H1 (cell line): ENCODE measurements at regions not wholly inside any gene's neighbourhood (a gene's known extent, or its start where the extent isn't known, plus 50 kb on each side); places are given as distances from the start of the nearest gene placed in this dataset.

Source experiments
- CTCF ChIA-PET: fragments of 300-600 bp; sonication (Branson Sonifier 250); formaldehyde crosslinking; loops from one replicate; lab custom pipeline; 2021; ENCODE audit not compliant: partially characterized antibody; lab: Charles Lee
- POLR2A ChIA-PET: fragments of 300-600 bp; sonication (Branson Sonifier 250); formaldehyde crosslinking; loops from one replicate; lab custom pipeline; 2021; ENCODE audit warnings: inconsistent platforms; ENCODE audit not compliant: partially characterized antibody; lab: Charles Lee
- DNase-seq, 2 experiments: peaks; one replicate each; pipeline versions ENCODE4 v3.0.0 to v3.0.0-alpha.2; 2010 to 2022; ENCODE audit warnings: low spot score in 2 of 2, low read depth in 1 of 2, mixed read lengths in 1 of 2
- FAIRE-seq: peaks from 2 replicates; lab custom pipeline; 2011; peaks lifted over from hg19 to GRCh38; lab: Jason Lieb, UNC
- H2AFZ ChIP-seq: 2 replicates; pipeline ENCODE4 v1.8.1; 2012; ENCODE audit warnings: low read length, inconsistent platforms
- H2AK5ac ChIP-seq: 2 replicates; pipeline ENCODE4 v1.6.1; 2013; ENCODE audit warnings: low read depth, low read length
- H2BK120ac ChIP-seq: replicated peaks from 2 replicates; pipeline ENCODE3; 2013; ENCODE audit warnings: low read depth, low read length, inconsistent platforms
- H2BK12ac ChIP-seq: 2 replicates; pipeline ENCODE4 v1.6.1; 2013; ENCODE audit warnings: low read depth, low read length
- H2BK15ac ChIP-seq: 2 replicates; pipeline ENCODE4 v1.6.1; 2013; ENCODE audit warnings: low read length
- H2BK20ac ChIP-seq: 2 replicates; pipeline ENCODE4 v1.6.1; 2013; ENCODE audit warnings: low read length
- H2BK5ac ChIP-seq: 2 replicates; pipeline ENCODE4 v1.6.1; 2013; ENCODE audit warnings: low read depth, low read length
- H3K14ac ChIP-seq: 2 replicates; pipeline ENCODE4 v1.6.1; 2013; ENCODE audit warnings: inconsistent platforms; ENCODE audit not compliant: insufficient read length
- H3K18ac ChIP-seq: 2 replicates; pipeline ENCODE4 v1.6.1; 2013; ENCODE audit warnings: low read length; ENCODE audit errors: extremely low read depth
- H3K23ac ChIP-seq: 2 replicates; pipeline ENCODE4 v1.6.1; 2013; ENCODE audit warnings: inconsistent platforms; ENCODE audit not compliant: insufficient read length
- H3K23me2 ChIP-seq: 2 replicates; pipeline ENCODE4 v1.6.1; 2013; ENCODE audit warnings: low read depth, low read length
- H3K27ac ChIP-seq: 2 replicates; pipeline ENCODE4 v1.6.1; 2011; ENCODE audit warnings: low read depth, low read length, inconsistent platforms
- H3K27me3 ChIP-seq, 4 experiments: replicated peaks in 1 of 4; 1 replicate in 1 of 4; 2 replicates in 3 of 4; pipeline versions ENCODE4 v1.6.1 to v1.8.1; 2011 to 2013; ENCODE audit warnings: low read length in 3 of 4, mild to moderate bottlenecking in 3 of 4, inconsistent platforms in 2 of 4, mixed read lengths in 2 of 4, moderate library complexity in 1 of 4; ENCODE audit not compliant: control insufficient read depth in 3 of 4, insufficient read depth in 3 of 4; ENCODE audit errors: extremely low read depth in 1 of 4
- H3K36me3 ChIP-seq, 4 experiments: 2 replicates each; pipeline versions ENCODE4 v1.6.1 to v1.8.1; 2011 to 2013; ENCODE audit warnings: mild to moderate bottlenecking in 4 of 4, low read length in 3 of 4, moderate library complexity in 2 of 4, control low read depth in 1 of 4, inconsistent platforms in 1 of 4; ENCODE audit not compliant: insufficient read depth in 4 of 4, control insufficient read depth in 2 of 4
- H3K4ac ChIP-seq: replicated peaks from 2 replicates; pipeline ENCODE3; 2013; ENCODE audit warnings: low read length, low read depth, mixed read lengths, inconsistent platforms; ENCODE audit not compliant: insufficient read length
- H3K4me1 ChIP-seq, 4 experiments: replicated peaks in 1 of 4; 1 replicate in 1 of 4; 2 replicates in 3 of 4; pipeline versions ENCODE4 v1.6.1 to v1.8.1; 2011 to 2013; ENCODE audit warnings: low read length in 3 of 4, inconsistent platforms in 2 of 4, mixed read lengths in 1 of 4; ENCODE audit not compliant: insufficient read depth in 4 of 4, control insufficient read depth in 3 of 4
- H3K4me2 ChIP-seq, 2 experiments: 2 replicates each; pipeline versions ENCODE4 v1.6.1 to v1.8.1; 2011 to 2013; ENCODE audit warnings: low read depth in 2 of 2, low read length in 2 of 2, control low read depth in 1 of 2, inconsistent platforms in 1 of 2, mild to moderate bottlenecking in 1 of 2; ENCODE audit not compliant: insufficient read depth in 1 of 2
- H3K4me3 ChIP-seq, 4 experiments: fragments of 200-600, 300-600 bp in 1 of 4; sonication (generic), shearing (Covaris generic), sonication (Bioruptor Twin) in 1 of 4; 2 replicates each; pipeline versions ENCODE4 v1.5.1 to v1.8.1; 2011 to 2016; ENCODE audit warnings: low read length in 4 of 4, low read depth in 3 of 4, control low read depth in 2 of 4, inconsistent platforms in 2 of 4, mild to moderate bottlenecking in 2 of 4, mixed read lengths in 1 of 4, moderate library complexity in 1 of 4; ENCODE audit not compliant: insufficient read depth in 2 of 4; ENCODE audit errors: extremely low read depth in 1 of 4
- H3K56ac ChIP-seq: replicated peaks from 2 replicates; pipeline ENCODE3; 2013; ENCODE audit warnings: low read depth, mild to moderate bottlenecking, mixed read lengths, low read length, inconsistent platforms; ENCODE audit not compliant: insufficient read length
- H3K79me1 ChIP-seq: 2 replicates; pipeline ENCODE4 v1.6.1; 2013; ENCODE audit warnings: low read depth, low read length, control low read depth
- H3K79me2 ChIP-seq, 2 experiments: 2 replicates each; pipeline versions ENCODE4 v1.6.1 to v1.8.1; 2012 to 2013; ENCODE audit warnings: low read length in 2 of 2, mild to moderate bottlenecking in 2 of 2, inconsistent platforms in 1 of 2; ENCODE audit not compliant: insufficient read depth in 2 of 2, control insufficient read depth in 1 of 2
- H3K9ac ChIP-seq, 4 experiments: replicated peaks in 1 of 4; 1 replicate in 1 of 4; 2 replicates in 3 of 4; pipeline versions ENCODE4 v1.6.1 to v1.8.1; 2011 to 2013; ENCODE audit warnings: low read depth in 3 of 4, low read length in 3 of 4, control low read depth in 2 of 4, mild to moderate bottlenecking in 2 of 4, moderate library complexity in 2 of 4, inconsistent platforms in 1 of 4; ENCODE audit errors: extremely low read depth in 1 of 4
- H3K9me3 ChIP-seq, 2 experiments: 2 replicates each; pipeline versions ENCODE4 v1.6.1 to v1.8.1; 2012 to 2013; ENCODE audit warnings: mild to moderate bottlenecking in 2 of 2, moderate library complexity in 2 of 2, control low read depth in 1 of 2, inconsistent platforms in 1 of 2, low read depth in 1 of 2, low read length in 1 of 2, mixed read lengths in 1 of 2; ENCODE audit not compliant: insufficient read depth in 2 of 2
- H4K20me1 ChIP-seq, 2 experiments: replicated peaks in 1 of 2; 2 replicates each; pipeline versions ENCODE3 to v1.8.1; 2011 to 2013; ENCODE audit warnings: inconsistent platforms in 2 of 2, low read length in 2 of 2, mild to moderate bottlenecking in 1 of 2; ENCODE audit not compliant: insufficient read depth in 2 of 2, control insufficient read depth in 1 of 2
- H4K5ac ChIP-seq: 2 replicates; pipeline ENCODE4 v1.6.1; 2013; ENCODE audit warnings: low read length, low read depth, mixed read lengths, inconsistent platforms; ENCODE audit not compliant: insufficient read length
- H4K8ac ChIP-seq: 2 replicates; pipeline ENCODE4 v1.8.0; 2013; ENCODE audit warnings: mild to moderate bottlenecking, moderate library complexity, low read length, inconsistent platforms; ENCODE audit not compliant: insufficient read depth; ENCODE audit errors: extremely low read depth
- H4K91ac ChIP-seq: replicated peaks from 2 replicates; pipeline ENCODE3; 2013; ENCODE audit warnings: low read length, mixed read lengths, inconsistent platforms; ENCODE audit not compliant: insufficient read length
- BRCA1 ChIP-seq: IDR thresholded peaks from 2 replicates; pipeline ENCODE4 v1.6.1; 2012; ENCODE audit warnings: low read depth, low read length, improper control_type of control experiment
- CREB1 ChIP-seq: IDR thresholded peaks from 2 replicates; pipeline ENCODE4 v1.6.1; 2012; ENCODE audit warnings: inconsistent platforms
- FOSL1 ChIP-seq: IDR thresholded peaks from 2 replicates; pipeline ENCODE4 v1.6.1; 2011; ENCODE audit warnings: mild to moderate bottlenecking, low read depth, low read length, moderate library complexity; ENCODE audit not compliant: insufficient read depth
- JUN ChIP-seq: IDR thresholded peaks from 2 replicates; pipeline ENCODE4 v1.6.1; 2011; ENCODE audit warnings: low read depth, mild to moderate bottlenecking, improper control_type of control experiment, low read length
- KDM5A ChIP-seq: fragments of 200-600 bp; IDR thresholded peaks from 2 replicates; pipeline ENCODE4 v1.7.1; 2012; ENCODE audit warnings: mild to moderate bottlenecking, low read length, inconsistent platforms, mixed read lengths
- RFX5 ChIP-seq: IDR thresholded peaks from 2 replicates; pipeline ENCODE4 v1.6.1; 2011; ENCODE audit warnings: low read depth, low read length, improper control_type of control experiment, borderline replicate concordance
- SAP30 ChIP-seq: fragments of 300-600 bp; sonication (generic); IDR thresholded peaks from 2 replicates; pipeline ENCODE4 v1.7.1; 2012; ENCODE audit warnings: low read length, moderate library complexity, mild to moderate bottlenecking, inconsistent platforms; ENCODE audit not compliant: insufficient read depth, insufficient replicate concordance
- SIX5 ChIP-seq: IDR thresholded peaks from 2 replicates; pipeline ENCODE4 v1.6.1; 2011; ENCODE audit warnings: mild to moderate bottlenecking, low read depth, low read length
- SP4 ChIP-seq: IDR thresholded peaks from 2 replicates; pipeline ENCODE4 v1.6.1; 2012; ENCODE audit warnings: low read length, inconsistent platforms
- TCF12 ChIP-seq: IDR thresholded peaks from 2 replicates; pipeline ENCODE4 v1.6.1; 2011; ENCODE audit warnings: low read depth, mild to moderate bottlenecking, low read length
- TEAD4 ChIP-seq: IDR thresholded peaks from 2 replicates; pipeline ENCODE4 v1.6.1; 2012; ENCODE audit warnings: low read depth, low read length, inconsistent platforms, mixed read lengths
- WGBS, 2 experiments: shearing (Covaris generic) in 1 of 2; methylation state at CpG; one replicate each; pipeline versions ENCODE4 v1.1.6 to v1.1.7; 2013 to 2015; ENCODE audit warnings: low lambda C conversion rate in 2 of 2, mixed read lengths in 2 of 2, inconsistent platforms in 1 of 2, low coverage in 1 of 2, missing lambda C conversion rate in 1 of 2; ENCODE audit not compliant: insufficient replicate concordance in 2 of 2, insufficient coverage in 1 of 2, insufficient read length in 1 of 2; ENCODE audit errors: extremely low coverage in 1 of 2, missing lambda C conversion rate in 1 of 2; 5-methylcytosine and 5-hydroxymethylcytosine counted together

DNA sequence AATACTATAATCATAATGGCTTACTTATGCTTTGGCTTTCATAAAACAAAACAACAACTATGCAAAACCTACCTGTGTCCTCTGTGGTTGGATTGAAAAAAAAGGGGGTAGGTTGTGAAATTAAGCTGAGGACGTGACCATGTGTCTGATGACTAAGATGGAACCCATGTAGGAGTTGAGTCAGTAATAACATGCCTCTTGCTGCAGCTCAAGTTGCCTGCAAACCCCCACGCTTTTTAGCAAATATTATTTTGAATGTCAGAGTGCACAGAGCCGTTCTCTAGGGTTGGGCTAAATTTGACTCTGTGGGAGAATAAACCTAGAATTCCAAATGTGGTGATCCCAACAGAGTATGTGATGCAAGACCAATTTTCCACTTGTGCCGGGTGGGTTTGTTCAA, 209.3 kb downstream of the KCNRG start:
- POLR2A ChIA-PET: no interaction called here

More for the DNA sequence above, 209.3 kb downstream of the KCNRG start:
- Histone ChIP-seq H3K14ac (no peak overlapping the region), H3K79me2 (no peaks in the 10 kb centered on the region), H3K23me2 (no peaks in the 10 kb centered on the region), H2BK120ac (no peak overlapping the region), H3K4me1 (peaks cover 0 to 3% (median 2%) of the 10 kb centered on the region in 4 experiments; a peak in 2 of 7 replicates), H3K4me2 (no peak overlapping the region), H3K79me1 (no peaks in the 10 kb centered on the region), H4K5ac (no peak overlapping the region), H2BK20ac (no peak overlapping the region), H3K4me3 (no peak overlapping the region), H2BK5ac (no peak overlapping the region), H4K91ac (no peak overlapping the region), H3K9ac (no peak overlapping the region)
- DNase-seq: no peak
- CTCF ChIA-PET: interaction anchor here (1.4 to 1.8 kb wide), 2 partner anchors 67 to 315 kb away, joined by 3 to 5 read pairs; no protein-coding TSS in a partner anchor
- TF ChIP-seq CREB1: no peak
- TF ChIP-seq SIX5: no peak
- TF ChIP-seq BRCA1: no peak
- TF ChIP-seq JUN: no peak
- TF ChIP-seq FOSL1: no peak
- TF ChIP-seq RFX5: no peak
- no peak for TF ChIP-seq TCF12
- no peak for TF ChIP-seq SAP30
- no peak for TF ChIP-seq SP4
- no peak for TF ChIP-seq KDM5A
- no peak for TF ChIP-seq TEAD4
- TF ChIP-seq, all 59 proteins: peak for 0
- Histone ChIP-seq H3K27me3 (0 out of 7 replicates have a peak, but pooled peaks cover 0 to 2% (median 0%) of the 10 kb centered on the region in 4 experiments), H3K23ac (no peak overlapping the region), H2AK5ac (no peak overlapping the region), H4K8ac (no peak overlapping the region), H3K36me3 (no peaks in the 10 kb centered on the region), H2AFZ (no peak overlapping the region), H3K4ac (no peak overlapping the region), H3K27ac (no peak overlapping the region), H3K18ac (no peak overlapping the region), H3K9me3 (no peaks in the 10 kb centered on the region), H2BK12ac (no peak overlapping the region), H2BK15ac (no peak overlapping the region), H4K20me1 (no peaks in the 10 kb centered on the region), H3K56ac (no peak overlapping the region)
- no peak for FAIRE-seq
- 84% methylated on average over 4 of the region's 4 CpGs; no CpG with 5 or more reads in 1 of the 2 experiments for WGBS, 2 experiments
